HUDEP-2 (cell line): ENCODE measurements at regions not wholly inside any gene's neighbourhood (a gene's known extent, or its start where the extent isn't known, plus 50 kb on each side); places are given as distances from the start of the nearest gene placed in this dataset.
A peak's percentile ranks its signal among the peaks of the same experiment; 100 is the strongest.
"Not testable (repeated sequence)": the region's sequence is repeated elsewhere in the genome, so short reads cannot be mapped to it uniquely, and the experiment has no call there.

Experiments
- DNase-seq, 76 experiments: peaks; one replicate each; lab custom pipeline; 2025; ENCODE audit not compliant: unreplicated experiment in 76 of 76; lab: John Stamatoyannopoulos, UW

DNA sequence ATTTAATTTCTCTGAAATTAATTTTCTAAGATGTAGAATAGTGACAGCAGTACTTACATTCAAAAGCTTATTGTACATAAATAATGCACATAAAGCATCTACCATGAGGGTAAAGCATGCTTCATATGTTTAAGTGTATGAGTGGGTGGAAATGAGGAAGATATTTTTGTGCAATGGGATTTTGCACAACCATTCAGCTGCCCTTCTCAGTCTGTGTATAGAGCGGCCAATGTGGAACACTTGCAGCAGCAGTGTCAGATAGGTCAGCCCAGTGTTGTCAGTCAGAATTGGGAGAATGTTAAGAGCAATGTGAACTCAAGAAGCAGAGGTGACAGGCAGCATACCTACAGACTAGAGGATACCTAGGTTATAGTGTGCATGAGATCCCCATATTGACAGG is 72.5 kb upstream of the ATP2B1 start:
- no peak for DNase-seq

DNA sequence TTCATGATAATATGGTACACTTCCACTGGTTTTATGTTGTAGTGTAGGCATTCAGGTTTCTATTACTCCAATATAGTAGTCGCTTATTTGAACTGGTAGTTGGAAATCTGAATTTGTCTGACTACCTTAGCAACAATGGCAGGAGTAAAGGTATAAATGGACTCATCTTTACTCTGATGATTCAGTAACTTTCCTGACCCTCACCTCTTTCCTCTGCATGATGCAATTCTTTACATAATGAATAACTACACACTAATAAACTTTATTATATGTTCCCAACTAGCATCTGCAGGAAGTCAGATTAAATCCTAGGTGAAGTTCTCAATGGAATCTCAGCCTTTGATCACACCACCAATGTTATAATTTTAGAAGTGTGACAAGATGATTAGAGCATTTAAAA is 70.5 kb upstream of the ATP2B1 start:
- DNase-seq: no peak

- no peak for DNase-seq
These were observed 69.2 kb upstream of the ATP2B1 start for GRCh38 chr12:89777733-89778379.

- DNase-seq: no peak
These were observed 67.3 kb upstream of the ATP2B1 start for GRCh38 chr12:89775986-89776365.

DNA sequence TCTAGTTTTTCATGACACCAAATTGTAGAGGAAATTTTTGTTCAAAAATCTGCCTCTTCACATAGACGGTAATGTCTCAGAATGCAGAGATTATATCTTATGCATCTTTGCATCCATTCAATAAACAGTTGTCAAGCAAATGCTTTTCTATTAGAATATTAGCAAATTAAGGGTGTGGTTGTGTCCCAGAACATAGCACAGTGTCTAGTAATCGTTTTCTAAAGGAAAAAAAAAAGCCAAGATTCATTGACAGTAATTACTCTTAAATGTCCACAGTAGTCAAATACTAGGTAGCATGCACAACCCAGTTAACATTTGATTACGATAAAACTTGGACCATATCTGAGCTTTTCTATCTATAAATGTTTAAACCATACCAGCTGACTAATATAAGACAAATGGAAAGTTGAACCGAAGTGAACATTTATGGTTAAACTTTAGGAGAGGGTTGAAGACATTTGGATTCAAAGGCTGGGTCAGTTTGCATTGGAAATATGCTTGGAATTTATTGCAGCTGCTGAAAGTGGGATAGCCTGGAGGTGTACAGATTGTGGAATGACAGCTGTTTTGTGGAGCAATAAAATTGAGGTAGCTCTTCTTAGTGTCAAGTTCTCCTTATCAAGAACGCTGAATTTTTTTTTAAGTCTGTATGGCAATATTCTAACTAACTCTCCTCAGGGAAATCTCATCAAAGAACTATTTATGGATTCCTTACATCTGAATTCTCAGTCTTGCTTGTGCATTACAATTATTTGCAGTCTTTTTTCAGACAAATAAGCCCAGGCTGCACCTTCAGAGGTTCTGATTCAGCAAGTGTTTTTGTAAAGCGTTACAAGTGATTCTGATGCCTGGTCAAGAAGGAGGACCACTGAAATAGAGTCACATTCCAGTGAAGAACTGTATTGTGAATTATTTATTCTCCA is 66.7 kb upstream of the ATP2B1 start:
- no peak for DNase-seq

DNA sequence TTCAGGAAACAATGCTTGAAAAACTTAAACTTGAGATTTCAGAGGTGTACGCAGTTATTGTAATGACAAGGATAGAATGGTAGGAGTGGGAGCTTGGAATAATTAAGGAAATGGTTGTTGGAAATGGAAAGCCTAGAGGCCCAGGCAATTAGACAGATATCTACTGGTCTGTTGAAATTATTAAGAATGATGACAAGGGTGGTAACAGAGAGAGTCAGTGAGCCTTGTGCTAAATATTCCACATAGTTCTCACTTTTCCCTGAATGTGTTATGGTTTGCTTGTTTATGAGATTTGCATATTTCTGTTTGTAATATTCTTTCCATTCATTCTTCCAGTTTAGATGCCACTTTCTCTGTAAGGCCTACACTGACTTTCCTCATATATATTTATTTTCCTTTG is 66.0 kb upstream of the ATP2B1 start:
- DNase-seq: no peak

DNA sequence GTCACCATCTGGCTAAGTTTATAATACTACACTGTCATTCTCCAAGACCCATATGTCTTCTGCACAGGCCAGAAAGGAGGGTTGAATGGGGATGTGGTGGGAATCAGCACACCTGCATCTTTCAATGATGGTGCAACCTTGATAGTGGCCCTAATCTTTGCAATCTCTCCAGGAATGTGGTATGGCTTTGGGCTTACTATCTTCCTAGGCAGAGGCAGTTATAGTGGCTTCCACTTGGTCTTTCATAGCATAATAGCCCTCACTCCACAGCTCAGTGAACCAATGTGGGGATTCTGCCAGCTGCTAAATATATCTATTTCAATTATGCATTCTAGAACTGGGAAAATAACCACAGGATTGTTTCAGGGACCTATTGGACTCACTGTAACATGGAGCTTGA is 61.8 kb upstream of the ATP2B1 start:
- DNase-seq: no peak

GRCh38 chr12:89769483-89769818 is 60.8 kb upstream of the ATP2B1 start:
- no peak for DNase-seq

- DNase-seq: peak in 2 of 76 experiments; percentile 1 to 3
These were observed 60.2 kb upstream of the ATP2B1 start for GRCh38 chr12:89768586-89769482.

GRCh38 chr12:89765959-89766824 is 57.6 kb upstream of the ATP2B1 start:
- DNase-seq: no peak

DNA sequence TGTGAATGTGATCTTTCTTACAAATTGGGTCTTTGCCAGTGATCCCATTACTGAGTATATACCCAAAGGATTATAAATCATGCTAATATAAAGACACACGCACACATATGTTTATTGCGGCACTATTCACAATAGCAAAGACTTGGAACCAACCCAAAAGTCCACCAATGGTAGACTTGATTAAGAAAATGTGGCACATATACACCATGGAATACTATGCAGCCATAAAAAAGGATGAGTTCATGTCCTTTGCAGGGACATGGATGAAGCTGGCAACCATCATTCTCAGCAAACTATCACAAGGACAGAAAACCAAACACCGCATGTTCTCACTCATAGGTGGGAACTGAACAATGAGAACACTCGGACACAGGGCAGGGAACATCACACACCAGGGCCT is 55.5 kb upstream of the ATP2B1 start:
- DNase-seq: not testable (repeated sequence)

- no peak for DNase-seq
These were observed 54.0 kb upstream of the ATP2B1 start for GRCh38 chr12:89762498-89763170.

GRCh38 chr12:89760783-89761182 is 52.1 kb upstream of the ATP2B1 start:
- DNase-seq: no peak
